ENCODE measurements at regions not wholly inside any gene's neighbourhood (a gene's known extent, or its start where the extent isn't known, plus 50 kb on each side); places are given as distances from the start of the nearest gene placed in this dataset.

DNA sequence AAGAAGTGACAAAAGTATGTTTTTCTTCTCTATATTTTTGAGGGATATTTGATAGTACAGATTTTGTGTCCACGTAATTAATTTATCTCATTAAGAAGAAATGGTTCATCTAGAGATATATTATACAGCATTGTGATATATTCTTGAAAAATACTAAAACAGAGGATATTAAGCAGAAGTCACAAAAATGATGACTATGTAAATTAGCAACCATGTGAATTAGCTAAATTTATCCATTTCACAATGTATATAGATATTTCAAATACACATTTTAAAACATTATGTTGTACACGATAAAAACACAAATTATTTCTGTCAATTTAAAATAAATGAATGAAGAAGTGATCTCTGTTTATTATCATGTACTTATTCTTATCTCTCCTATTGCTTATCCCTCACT is 989.5 kb downstream of the TUSC7 start:
- TF ChIP-seq, protein P1, sequence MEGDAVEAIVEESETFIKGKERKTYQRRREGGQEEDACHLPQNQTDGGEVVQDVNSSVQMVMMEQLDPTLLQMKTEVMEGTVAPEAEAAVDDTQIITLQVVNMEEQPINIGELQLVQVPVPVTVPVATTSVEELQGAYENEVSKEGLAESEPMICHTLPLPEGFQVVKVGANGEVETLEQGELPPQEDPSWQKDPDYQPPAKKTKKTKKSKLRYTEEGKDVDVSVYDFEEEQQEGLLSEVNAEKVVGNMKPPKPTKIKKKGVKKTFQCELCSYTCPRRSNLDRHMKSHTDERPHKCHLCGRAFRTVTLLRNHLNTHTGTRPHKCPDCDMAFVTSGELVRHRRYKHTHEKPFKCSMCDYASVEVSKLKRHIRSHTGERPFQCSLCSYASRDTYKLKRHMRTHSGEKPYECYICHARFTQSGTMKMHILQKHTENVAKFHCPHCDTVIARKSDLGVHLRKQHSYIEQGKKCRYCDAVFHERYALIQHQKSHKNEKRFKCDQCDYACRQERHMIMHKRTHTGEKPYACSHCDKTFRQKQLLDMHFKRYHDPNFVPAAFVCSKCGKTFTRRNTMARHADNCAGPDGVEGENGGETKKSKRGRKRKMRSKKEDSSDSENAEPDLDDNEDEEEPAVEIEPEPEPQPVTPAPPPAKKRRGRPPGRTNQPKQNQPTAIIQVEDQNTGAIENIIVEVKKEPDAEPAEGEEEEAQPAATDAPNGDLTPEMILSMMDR (conservative IDR thresholded peaks at IDR 0.05; ENCODE audit: low read depth in 2 of 2) = no peak
- TF ChIP-seq EZH2phosphoT487 (IDR thresholded peaks at IDR 0.05; ENCODE audit: unreplicated experiment) (no peak), EZH2 (IDR thresholded peaks at IDR 0.05; ENCODE audit: low read depth, unreplicated experiment) (no peak), POLR2AphosphoS5 (IDR thresholded peaks at IDR 0.05; ENCODE audit: low read depth) (no peak), CREB1 (CRISPR knock-in tag; IDR thresholded peaks at IDR 0.05; ENCODE audit: low read depth) (no peak), ETS1 (IDR thresholded peaks at IDR 0.05) (no peak), STAT1 (IDR thresholded peaks at IDR 0.05; ENCODE audit: unreplicated experiment) (no peak)
- TF ChIP-seq, protein P2, sequence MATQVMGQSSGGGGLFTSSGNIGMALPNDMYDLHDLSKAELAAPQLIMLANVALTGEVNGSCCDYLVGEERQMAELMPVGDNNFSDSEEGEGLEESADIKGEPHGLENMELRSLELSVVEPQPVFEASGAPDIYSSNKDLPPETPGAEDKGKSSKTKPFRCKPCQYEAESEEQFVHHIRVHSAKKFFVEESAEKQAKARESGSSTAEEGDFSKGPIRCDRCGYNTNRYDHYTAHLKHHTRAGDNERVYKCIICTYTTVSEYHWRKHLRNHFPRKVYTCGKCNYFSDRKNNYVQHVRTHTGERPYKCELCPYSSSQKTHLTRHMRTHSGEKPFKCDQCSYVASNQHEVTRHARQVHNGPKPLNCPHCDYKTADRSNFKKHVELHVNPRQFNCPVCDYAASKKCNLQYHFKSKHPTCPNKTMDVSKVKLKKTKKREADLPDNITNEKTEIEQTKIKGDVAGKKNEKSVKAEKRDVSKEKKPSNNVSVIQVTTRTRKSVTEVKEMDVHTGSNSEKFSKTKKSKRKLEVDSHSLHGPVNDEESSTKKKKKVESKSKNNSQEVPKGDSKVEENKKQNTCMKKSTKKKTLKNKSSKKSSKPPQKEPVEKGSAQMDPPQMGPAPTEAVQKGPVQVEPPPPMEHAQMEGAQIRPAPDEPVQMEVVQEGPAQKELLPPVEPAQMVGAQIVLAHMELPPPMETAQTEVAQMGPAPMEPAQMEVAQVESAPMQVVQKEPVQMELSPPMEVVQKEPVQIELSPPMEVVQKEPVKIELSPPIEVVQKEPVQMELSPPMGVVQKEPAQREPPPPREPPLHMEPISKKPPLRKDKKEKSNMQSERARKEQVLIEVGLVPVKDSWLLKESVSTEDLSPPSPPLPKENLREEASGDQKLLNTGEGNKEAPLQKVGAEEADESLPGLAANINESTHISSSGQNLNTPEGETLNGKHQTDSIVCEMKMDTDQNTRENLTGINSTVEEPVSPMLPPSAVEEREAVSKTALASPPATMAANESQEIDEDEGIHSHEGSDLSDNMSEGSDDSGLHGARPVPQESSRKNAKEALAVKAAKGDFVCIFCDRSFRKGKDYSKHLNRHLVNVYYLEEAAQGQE (IDR thresholded peaks at IDR 0.05; ENCODE audit: unreplicated experiment) = no peak

All from GM23338 (cell line).